Liver (tissue), 7 donors: ENCODE measurements at regions not wholly inside any gene's neighbourhood (a gene's known extent, or its start where the extent isn't known, plus 50 kb on each side); places are given as distances from the start of the nearest gene placed in this dataset.

ENCODE experiments used
- DNase-seq: peaks from one replicate; pipeline ENCODE4 v3.0.0-alpha.2; 2017; ENCODE audit warnings: low spot score
- H3K27ac ChIP-seq, 2 donors: one replicate each; pipeline ENCODE4 v1.7.0; 2013; ENCODE audit warnings: inconsistent platforms in 2 of 2, low read length in 2 of 2, control low read depth in 1 of 2, low read depth in 1 of 2, mild to moderate bottlenecking in 1 of 2
- H3K27me3 ChIP-seq, 4 donors: one replicate each; pipeline versions ENCODE4 v1.6.1 to v1.7.0; 2013; ENCODE audit warnings: low read length in 3 of 4, inconsistent platforms in 1 of 4, mild to moderate bottlenecking in 1 of 4, moderate library complexity in 1 of 4; ENCODE audit not compliant: control insufficient read depth in 4 of 4, insufficient read depth in 4 of 4
- H3K36me3 ChIP-seq, 4 donors: one replicate each; pipeline versions ENCODE4 v1.6.1 to v1.7.0; 2013; ENCODE audit warnings: low read length in 3 of 4, mild to moderate bottlenecking in 3 of 4, low read depth in 1 of 4, moderate library complexity in 1 of 4; ENCODE audit not compliant: control insufficient read depth in 4 of 4, insufficient read depth in 3 of 4
- H3K4me1 ChIP-seq, 4 donors: one replicate each; pipeline versions ENCODE4 v1.6.1 to v1.7.0; 2013; ENCODE audit warnings: low read length in 3 of 4, mild to moderate bottlenecking in 3 of 4, moderate library complexity in 1 of 4; ENCODE audit not compliant: control insufficient read depth in 4 of 4, insufficient read depth in 4 of 4
- H3K4me3 ChIP-seq, 3 donors: one replicate each; pipeline versions ENCODE4 v1.6.1 to v1.7.0; 2013; ENCODE audit warnings: low read length in 3 of 3, control low read depth in 1 of 3, low read depth in 1 of 3, mild to moderate bottlenecking in 1 of 3
- H3K9ac ChIP-seq, 2 donors: one replicate each; pipeline ENCODE4 v1.7.0; 2013; ENCODE audit warnings: low read length in 2 of 2, mild to moderate bottlenecking in 2 of 2, moderate library complexity in 2 of 2, control low read depth in 1 of 2, low read depth in 1 of 2
- H3K9me3 ChIP-seq, 4 donors: one replicate each; pipeline versions ENCODE4 v1.6.1 to v1.7.0; 2013; ENCODE audit warnings: low read length in 3 of 4; ENCODE audit not compliant: control insufficient read depth in 4 of 4
- ATF3 ChIP-seq: IDR thresholded peaks from 2 replicates; pipeline ENCODE4 v1.6.1; 2016; ENCODE audit warnings: antibody characterized with exemption
- CTCF ChIP-seq: fragments of 150-350 bp; IDR thresholded peaks from 2 replicates; pipeline ENCODE4 v1.5.1; 2017; ENCODE audit warnings: improper control_type of control experiment, low read depth, low read length; ENCODE audit not compliant: missing input control
- EGR1 ChIP-seq, 2 donors: IDR thresholded peaks; 2 replicates each; pipeline ENCODE4 v1.6.1; 2016 to 2018; ENCODE audit warnings: antibody characterized with exemption in 2 of 2, low read depth in 2 of 2
- FOXA1 ChIP-seq: IDR thresholded peaks from 2 replicates; pipeline ENCODE4 v1.6.1; 2016; ENCODE audit warnings: antibody characterized with exemption
- FOXA2 ChIP-seq: IDR thresholded peaks from 2 replicates; pipeline ENCODE4 v1.6.1; 2016; ENCODE audit warnings: antibody characterized with exemption
- GABPA ChIP-seq, 2 donors: IDR thresholded peaks in 1 of 2; conservative IDR thresholded peaks in 1 of 2; 2 replicates each; pipeline ENCODE4 v1.6.1; 2016; ENCODE audit warnings: antibody characterized with exemption in 2 of 2, mild to moderate bottlenecking in 1 of 2, moderate library complexity in 1 of 2
- HNF4G ChIP-seq: IDR thresholded peaks from 2 replicates; pipeline ENCODE4 v1.6.1; 2016; ENCODE audit warnings: antibody characterized with exemption
- JUND ChIP-seq, 2 donors: IDR thresholded peaks; 2 replicates each; pipeline ENCODE4 v1.6.1; 2016; ENCODE audit warnings: antibody characterized with exemption in 2 of 2
- NR2F2 ChIP-seq: IDR thresholded peaks from 2 replicates; pipeline ENCODE4 v1.6.1; 2016; ENCODE audit warnings: antibody characterized with exemption
- REST ChIP-seq: IDR thresholded peaks from 2 replicates; pipeline ENCODE4 v1.6.1; 2016; ENCODE audit warnings: antibody characterized with exemption, mild to moderate bottlenecking
- RXRA ChIP-seq, 2 donors: IDR thresholded peaks; 2 replicates each; pipeline ENCODE4 v1.6.1; 2017 to 2018; ENCODE audit warnings: antibody characterized with exemption in 2 of 2, mild to moderate bottlenecking in 1 of 2
- SP1 ChIP-seq: IDR thresholded peaks from 2 replicates; pipeline ENCODE4 v1.6.1; 2018; ENCODE audit warnings: antibody characterized with exemption, mild to moderate bottlenecking
- TAF1 ChIP-seq: conservative IDR thresholded peaks from 2 replicates; pipeline ENCODE4 v1.6.1; 2016; ENCODE audit warnings: antibody characterized with exemption, mild to moderate bottlenecking
- donor health status: healthy.
- donor health status: healthy.
- donor health status: healthy.
- donor health status: healthy.

GRCh38 chr10:85531706-85532105 lies 834.9 kb downstream of the GRID1 start (continued):
- TF ChIP-seq REST = no peak
- TF ChIP-seq SP1 = no peak
- no peak for TF ChIP-seq FOXA1

- H3K9ac ChIP-seq = no peak overlapping the region
- no peak overlapping the region for H3K27ac ChIP-seq
- no peaks in the 10 kb centered on the region for H3K27me3 ChIP-seq
- H3K4me3 ChIP-seq = no peak overlapping the region
- TF ChIP-seq HNF4G = no peak
- no peak for TF ChIP-seq RXRA (IDR thresholded peaks at IDR 0.05)
- no peak for TF ChIP-seq FOXA2
- H3K36me3 ChIP-seq = no peaks in the 10 kb centered on the region
- H3K9me3 ChIP-seq = peaks cover 0 to 17% (median 8%) of the 10 kb centered on the region in 4 donors
- H3K4me1 ChIP-seq = no peaks in the 10 kb centered on the region
- no peak for DNase-seq
Measured at GRCh38 chr10:85532773-85533172, 833.8 kb downstream of the GRID1 start.

- no peak for DNase-seq
- H3K27ac ChIP-seq = no peak overlapping the region
- no peaks in the 10 kb centered on the region for H3K27me3 ChIP-seq
- no peak overlapping the region for H3K4me3 ChIP-seq
- TF ChIP-seq GABPA (IDR thresholded peaks at IDR 0.05 in 1 of 2, conservative IDR thresholded peaks at IDR 0.05 in 1 of 2) (no peak), JUND (IDR thresholded peaks at IDR 0.05) (no peak), EGR1 (IDR thresholded peaks at IDR 0.05; ENCODE audit: low read depth in 2 of 2) (no peak), HNF4G (no peak), ATF3 (no peak), RXRA (IDR thresholded peaks at IDR 0.05) (no peak), NR2F2 (no peak), CTCF (no peak), FOXA2 (no peak), TAF1 (no peak)
- no peaks in the 10 kb centered on the region for H3K4me1 ChIP-seq
- H3K9me3 ChIP-seq = peaks cover 0 to 8% (median 0%) of the 10 kb centered on the region in 4 donors
- no peak overlapping the region for H3K9ac ChIP-seq
- H3K36me3 ChIP-seq = no peaks in the 10 kb centered on the region
Measured at GRCh38 chr10:85535926-85536325, 830.7 kb downstream of the GRID1 start.
